IPS-18c (cell line): ENCODE measurements at regions not wholly inside any gene's neighbourhood (a gene's known extent, or its start where the extent isn't known, plus 50 kb on each side); places are given as distances from the start of the nearest gene placed in this dataset.

Source experiments
- H3K4me3 ChIP-seq: 2 replicates; pipeline ENCODE4 v1.7.0; 2013; ENCODE audit warnings: low read depth, mild to moderate bottlenecking, low read length, moderate library complexity; ENCODE audit not compliant: insufficient read depth
- H3K9me3 ChIP-seq: one replicate; pipeline ENCODE4 v1.6.1; 2013; ENCODE audit warnings: mild to moderate bottlenecking, low read length, moderate library complexity; ENCODE audit not compliant: control insufficient read depth, insufficient read depth

GRCh38 chr2:150866431-150866830 lies 379.0 kb upstream of the RND3 start:
- Histone ChIP-seq H3K4me3 (no peak overlapping the region), H3K9me3 (peaks cover 3% of the 10 kb centered on the region)

- Histone ChIP-seq H3K9me3 (peaks cover under 1% of the 10 kb centered on the region), H3K4me3 (no peak overlapping the region; the same call in 1 of the 2 replicates)
These were observed 376.2 kb upstream of the RND3 start for GRCh38 chr2:150863691-150864090.

GRCh38 chr2:150860301-150860700 lies 372.8 kb upstream of the RND3 start:
- no peaks in the 10 kb centered on the region for H3K9me3 ChIP-seq
- no peak overlapping the region for H3K4me3 ChIP-seq

- Histone ChIP-seq H3K4me3 (no peak overlapping the region), H3K9me3 (no peaks in the 10 kb centered on the region)
These were observed 372.4 kb upstream of the RND3 start for GRCh38 chr2:150859877-150860276.

- Histone ChIP-seq H3K4me3 (no peak overlapping the region), H3K9me3 (no peaks in the 10 kb centered on the region)
These were observed 371.7 kb upstream of the RND3 start for GRCh38 chr2:150859162-150859561.

GRCh38 chr2:150858382-150858781 lies 370.9 kb upstream of the RND3 start:
- no peak overlapping the region for H3K4me3 ChIP-seq
- H3K9me3 ChIP-seq: no peaks in the 10 kb centered on the region

GRCh38 chr2:150856596-150857281 lies 369.3 kb upstream of the RND3 start:
- H3K4me3 ChIP-seq: no peak overlapping the region
- no peaks in the 10 kb centered on the region for H3K9me3 ChIP-seq

- Histone ChIP-seq H3K4me3 (no peak overlapping the region), H3K9me3 (peaks cover 5% of the 10 kb centered on the region)
These were observed 365.8 kb upstream of the RND3 start for GRCh38 chr2:150853263-150853662.

- no peak overlapping the region for H3K4me3 ChIP-seq
- peaks cover 5% of the 10 kb centered on the region for H3K9me3 ChIP-seq
These were observed 363.2 kb upstream of the RND3 start for GRCh38 chr2:150850641-150851040.

- Histone ChIP-seq H3K9me3 (peaks cover 5% of the 10 kb centered on the region), H3K4me3 (no peak overlapping the region)
These were observed 360.1 kb upstream of the RND3 start for GRCh38 chr2:150847578-150847977.

GRCh38 chr2:150846691-150847090 lies 359.2 kb upstream of the RND3 start:
- Histone ChIP-seq H3K9me3 (peaks cover 5% of the 10 kb centered on the region), H3K4me3 (no peak overlapping the region)

GRCh38 chr2:150832686-150833085 lies 345.2 kb upstream of the RND3 start:
- H3K4me3 ChIP-seq: no peak overlapping the region
- no peaks in the 10 kb centered on the region for H3K9me3 ChIP-seq

GRCh38 chr2:150824118-150824517 lies 336.7 kb upstream of the RND3 start:
- Histone ChIP-seq H3K4me3 (no peak overlapping the region), H3K9me3 (no peaks in the 10 kb centered on the region)

- Histone ChIP-seq H3K4me3 (no peak overlapping the region), H3K9me3 (no peaks in the 10 kb centered on the region)
These were observed 330.0 kb upstream of the RND3 start for GRCh38 chr2:150817422-150817821.

- Histone ChIP-seq H3K9me3 (no peaks in the 10 kb centered on the region), H3K4me3 (no peak overlapping the region)
These were observed 325.3 kb upstream of the RND3 start for GRCh38 chr2:150812664-150813367.

- Histone ChIP-seq H3K4me3 (no peak overlapping the region), H3K9me3 (no peaks in the 10 kb centered on the region)
These were observed 324.6 kb upstream of the RND3 start for GRCh38 chr2:150812066-150812465.

GRCh38 chr2:150811259-150811855 lies 323.9 kb upstream of the RND3 start:
- no peaks in the 10 kb centered on the region for H3K9me3 ChIP-seq
- H3K4me3 ChIP-seq: no peak overlapping the region

GRCh38 chr2:150809103-150809502 lies 321.6 kb upstream of the RND3 start:
- Histone ChIP-seq H3K9me3 (no peaks in the 10 kb centered on the region), H3K4me3 (no peak overlapping the region)
